Vagina (tissue), 2 donors: ENCODE measurements at regions not wholly inside any gene's neighbourhood (a gene's known extent, or its start where the extent isn't known, plus 50 kb on each side); places are given as distances from the start of the nearest gene placed in this dataset.
"Not testable (repeated sequence)": the region's sequence is repeated elsewhere in the genome, so short reads cannot be mapped to it uniquely, and the experiment has no call there.

Source experiments
- DNase-seq, 2 donors: peaks; one replicate each; pipeline ENCODE4 v3.0.0-alpha.2; 2017; ENCODE audit errors: extremely low spot score in 2 of 2
- H3K27ac ChIP-seq: fragments of 200-600 bp; sonication (generic); one replicate; pipeline ENCODE4 v1.5.1; 2019
- H3K27me3 ChIP-seq: fragments of 200-600 bp; sonication (generic); one replicate; pipeline ENCODE4 v1.5.1; 2019
- H3K36me3 ChIP-seq, 2 donors: fragments of 200-600 bp; sonication (generic); one replicate each; pipeline ENCODE4 v1.5.1; 2017 to 2019
- H3K4me1 ChIP-seq: fragments of 200-600 bp; sonication (generic); one replicate; pipeline ENCODE4 v1.5.1; 2019
- H3K4me3 ChIP-seq, 2 donors: fragments of 200-600 bp; sonication (generic); 1 replicate in 1 of 2; 2 replicates in 1 of 2; pipeline ENCODE4 v1.5.1; 2016 to 2019
- H3K9me3 ChIP-seq: fragments of 200-600 bp; sonication (generic); one replicate; pipeline ENCODE4 v1.5.1; 2019
- POLR2A ChIP-seq, 2 donors: fragments of 450-650 bp; IDR thresholded peaks; one replicate each; pipeline ENCODE4 v1.6.1; 2017; ENCODE audit warnings: antibody characterized with exemption in 2 of 2, mild to moderate bottlenecking in 2 of 2, moderate library complexity in 2 of 2
- POLR2AphosphoS5 ChIP-seq, 2 donors: sonication (generic); formaldehyde crosslinking; IDR thresholded peaks; one replicate each; pipeline ENCODE4 v1.9.0; 2017; ENCODE audit warnings: antibody characterized with exemption in 2 of 2, mild to moderate bottlenecking in 2 of 2, low read depth in 1 of 2; ENCODE audit not compliant: insufficient read depth in 1 of 2
- intact Hi-C: fragments of 100-400 bp; cut with DNase I; formaldehyde crosslinking; loops from one replicate; pipeline ENCODE4 v1.15.1; 2023
- TF ChIP-seq, protein P1 (sequence below), 3 experiments: fragments of 450-650 bp in 2 of 3; fragments of 200-600 bp in 1 of 3; sonication (generic) in 1 of 3; IDR thresholded peaks; one replicate each; pipeline ENCODE4 v1.5.1; 2017 to 2019; ENCODE audit warnings: antibody characterized with exemption in 3 of 3, mild to moderate bottlenecking in 2 of 3, moderate library complexity in 2 of 3

DNA sequence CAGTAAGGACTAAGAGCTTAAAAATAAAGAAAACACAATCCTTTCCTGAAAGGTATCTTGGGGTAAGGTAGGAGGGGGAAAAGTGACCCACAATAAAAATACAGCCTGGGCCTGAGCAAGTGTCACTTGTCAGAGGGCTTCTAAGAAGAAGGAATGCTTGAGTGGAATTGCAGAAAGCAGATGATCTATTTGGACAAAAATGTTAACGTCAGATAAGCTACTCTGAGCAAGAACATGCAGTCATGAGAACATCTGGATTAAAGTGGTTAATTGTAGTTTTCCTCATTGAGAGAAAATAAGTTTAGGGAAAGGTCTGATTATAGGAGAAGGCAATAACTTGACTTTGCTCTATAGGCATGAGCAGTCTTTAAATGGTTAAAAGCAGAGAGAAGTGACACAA is 581.9 kb downstream of the HTR1B start:
- no peaks in the 10 kb centered on the region for H3K27me3 ChIP-seq
- H3K27ac ChIP-seq = no peak overlapping the region
- DNase-seq = no peak
- H3K36me3 ChIP-seq = no peaks in the 10 kb centered on the region
- TF ChIP-seq POLR2AphosphoS5 (IDR thresholded peaks at IDR 0.05; ENCODE audit: insufficient read depth in 1 of 2, low read depth in 1 of 2) (no peak), POLR2A (IDR thresholded peaks at IDR 0.05) (no peak)
- TF ChIP-seq, protein P1, sequence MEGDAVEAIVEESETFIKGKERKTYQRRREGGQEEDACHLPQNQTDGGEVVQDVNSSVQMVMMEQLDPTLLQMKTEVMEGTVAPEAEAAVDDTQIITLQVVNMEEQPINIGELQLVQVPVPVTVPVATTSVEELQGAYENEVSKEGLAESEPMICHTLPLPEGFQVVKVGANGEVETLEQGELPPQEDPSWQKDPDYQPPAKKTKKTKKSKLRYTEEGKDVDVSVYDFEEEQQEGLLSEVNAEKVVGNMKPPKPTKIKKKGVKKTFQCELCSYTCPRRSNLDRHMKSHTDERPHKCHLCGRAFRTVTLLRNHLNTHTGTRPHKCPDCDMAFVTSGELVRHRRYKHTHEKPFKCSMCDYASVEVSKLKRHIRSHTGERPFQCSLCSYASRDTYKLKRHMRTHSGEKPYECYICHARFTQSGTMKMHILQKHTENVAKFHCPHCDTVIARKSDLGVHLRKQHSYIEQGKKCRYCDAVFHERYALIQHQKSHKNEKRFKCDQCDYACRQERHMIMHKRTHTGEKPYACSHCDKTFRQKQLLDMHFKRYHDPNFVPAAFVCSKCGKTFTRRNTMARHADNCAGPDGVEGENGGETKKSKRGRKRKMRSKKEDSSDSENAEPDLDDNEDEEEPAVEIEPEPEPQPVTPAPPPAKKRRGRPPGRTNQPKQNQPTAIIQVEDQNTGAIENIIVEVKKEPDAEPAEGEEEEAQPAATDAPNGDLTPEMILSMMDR (IDR thresholded peaks at IDR 0.05) = no peak
- intact Hi-C loops = no loop called here
- no peak overlapping the region for H3K4me3 ChIP-seq
- no peaks in the 10 kb centered on the region for H3K4me1 ChIP-seq
- no peaks in the 10 kb centered on the region for H3K9me3 ChIP-seq

DNA sequence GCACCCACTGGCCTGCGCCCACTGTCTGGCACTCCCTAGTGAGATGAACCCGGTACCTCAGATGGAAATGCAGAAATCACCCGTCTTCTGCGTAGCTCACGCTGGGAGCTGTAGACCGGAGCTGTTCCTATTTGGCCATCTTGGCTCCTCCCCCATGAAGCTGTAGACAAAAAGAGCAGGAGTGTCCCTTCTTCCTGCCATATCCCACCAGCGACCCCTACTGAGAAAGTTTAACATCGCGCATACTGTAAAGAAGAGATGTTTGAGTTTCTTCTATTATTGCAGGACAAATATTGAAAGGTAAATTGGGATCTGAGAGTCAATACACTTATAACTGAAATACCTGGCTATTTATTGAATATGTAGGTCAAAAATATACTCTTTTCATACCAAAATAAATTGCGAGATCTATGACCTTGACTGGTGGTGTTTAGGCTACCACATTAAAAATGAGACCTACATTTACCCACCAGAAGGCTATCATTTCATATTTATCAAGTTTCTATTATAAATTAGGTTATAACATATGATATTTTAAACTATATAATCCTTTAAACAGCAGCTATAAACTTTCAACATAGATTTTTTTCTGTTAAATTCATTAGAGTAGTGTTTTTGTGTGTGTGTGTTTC is 586.3 kb downstream of the HTR1B start:
- no peak overlapping the region for H3K27ac ChIP-seq
- DNase-seq = no peak
- no peaks in the 10 kb centered on the region for H3K9me3 ChIP-seq
- no peak overlapping the region for H3K4me3 ChIP-seq
- no peaks in the 10 kb centered on the region for H3K4me1 ChIP-seq
- TF ChIP-seq, protein P1 (IDR thresholded peaks at IDR 0.05) = no peak
- TF ChIP-seq POLR2AphosphoS5 (IDR thresholded peaks at IDR 0.05; ENCODE audit: insufficient read depth in 1 of 2, low read depth in 1 of 2) = no peak
- TF ChIP-seq POLR2A (IDR thresholded peaks at IDR 0.05) = no peak
- intact Hi-C loops = no loop called here
- no peaks in the 10 kb centered on the region for H3K36me3 ChIP-seq
- no peaks in the 10 kb centered on the region for H3K27me3 ChIP-seq

DNA sequence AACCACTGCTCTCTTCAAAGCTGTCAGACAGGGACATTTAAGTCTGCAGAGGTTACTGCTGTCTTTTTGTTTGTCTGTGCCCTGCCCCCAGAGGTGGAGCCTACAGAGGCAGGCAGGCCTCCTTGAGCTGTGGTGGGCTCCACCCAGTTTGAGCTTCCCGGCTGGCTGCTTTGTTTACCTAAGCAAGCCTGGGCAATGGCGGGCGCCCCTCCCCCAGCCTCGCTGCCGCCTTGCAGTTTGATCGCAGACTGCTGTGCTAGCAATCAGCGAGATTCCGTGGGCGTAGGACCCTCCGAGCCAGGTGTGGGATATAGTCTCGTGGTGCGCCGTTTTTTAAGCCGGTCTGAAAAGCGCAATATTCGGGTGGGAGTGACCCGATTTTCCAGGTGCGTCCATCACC is 586.9 kb downstream of the HTR1B start:
- H3K4me3 ChIP-seq, H3K9me3 ChIP-seq, H3K36me3 ChIP-seq, H3K27ac ChIP-seq, H3K27me3 ChIP-seq, intact Hi-C loops, H3K4me1 ChIP-seq, DNase-seq: not testable (repeated sequence)

DNA sequence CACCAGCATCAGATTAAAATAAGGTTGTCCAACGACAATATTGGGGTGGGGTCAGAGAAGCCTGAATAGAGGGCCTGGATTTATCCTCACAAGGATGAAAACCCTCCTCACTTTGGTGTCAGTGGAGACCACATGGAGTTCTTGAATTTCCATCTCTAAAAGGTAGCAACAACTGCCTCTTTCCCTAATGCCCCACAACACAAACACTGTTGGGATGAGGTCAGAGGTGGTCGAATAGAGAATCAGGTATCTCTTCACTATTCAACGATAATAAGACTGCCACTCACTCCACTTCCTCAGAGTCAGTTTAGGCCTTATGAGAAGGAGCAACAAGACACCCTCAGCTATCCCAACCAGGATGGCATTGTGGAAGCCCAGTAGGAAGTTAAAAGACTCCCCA is 596.1 kb downstream of the HTR1B start:
- DNase-seq = no peak
- Histone ChIP-seq H3K9me3 (no peaks in the 10 kb centered on the region), H3K4me1 (no peaks in the 10 kb centered on the region), H3K27ac (no peak overlapping the region), H3K4me3 (no peak overlapping the region), H3K27me3 (no peaks in the 10 kb centered on the region), H3K36me3 (no peaks in the 10 kb centered on the region)
- TF ChIP-seq POLR2A (IDR thresholded peaks at IDR 0.05) (no peak), POLR2AphosphoS5 (IDR thresholded peaks at IDR 0.05; ENCODE audit: insufficient read depth in 1 of 2, low read depth in 1 of 2) (no peak)
- TF ChIP-seq, protein P1 (IDR thresholded peaks at IDR 0.05) = no peak
- intact Hi-C loops = no loop called here

DNA sequence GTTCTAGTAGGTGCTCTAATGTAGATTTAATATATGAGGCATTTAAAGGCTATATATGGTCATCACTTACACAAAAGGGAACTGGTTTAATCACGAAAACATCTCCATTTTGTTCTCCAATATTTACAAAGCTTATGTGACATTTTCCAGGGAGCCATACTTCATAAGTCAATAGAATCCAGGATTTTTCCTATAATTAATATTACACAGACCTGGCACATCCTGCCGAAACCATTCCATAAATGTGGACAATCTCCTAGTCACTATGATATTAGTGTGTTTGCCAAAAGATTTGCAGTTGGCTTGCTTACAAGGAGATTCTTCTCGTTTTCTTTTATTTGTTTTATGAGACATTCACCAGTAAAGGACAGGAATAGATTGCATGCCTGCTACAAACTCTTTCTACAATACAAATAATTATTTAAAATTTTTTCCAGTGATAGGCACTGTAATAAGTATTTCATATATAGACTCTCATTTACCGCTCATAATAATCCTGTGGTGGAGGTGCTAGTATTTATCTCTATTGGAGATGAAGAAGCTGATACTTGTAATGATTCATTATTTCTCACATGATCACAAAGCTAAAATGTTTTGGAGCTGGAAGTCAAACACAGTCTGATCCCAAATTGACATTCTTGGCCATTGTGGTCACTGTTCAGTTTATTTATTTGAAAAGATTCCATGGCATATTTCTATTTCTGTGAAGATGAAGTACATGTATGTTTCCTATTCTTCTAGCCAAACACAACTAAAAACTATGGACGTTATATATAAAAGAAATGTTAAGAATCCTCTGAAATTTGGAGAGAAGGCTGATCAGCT is 597.0 kb downstream of the HTR1B start:
- no peaks in the 10 kb centered on the region for H3K36me3 ChIP-seq
- no peaks in the 10 kb centered on the region for H3K4me1 ChIP-seq
- no peak overlapping the region for H3K27ac ChIP-seq
- no peak for DNase-seq
- H3K4me3 ChIP-seq = no peak overlapping the region
- TF ChIP-seq POLR2A (IDR thresholded peaks at IDR 0.05) (no peak), POLR2AphosphoS5 (IDR thresholded peaks at IDR 0.05; ENCODE audit: insufficient read depth in 1 of 2, low read depth in 1 of 2) (no peak)
- TF ChIP-seq, protein P1 (IDR thresholded peaks at IDR 0.05) = no peak
- H3K27me3 ChIP-seq = no peaks in the 10 kb centered on the region
- H3K9me3 ChIP-seq = no peaks in the 10 kb centered on the region
- intact Hi-C loops = no loop called here
